GM12878 (cell line): ENCODE measurements at regions not wholly inside any gene's neighbourhood (a gene's known extent, or its start where the extent isn't known, plus 50 kb on each side); places are given as distances from the start of the nearest gene placed in this dataset.

Experiments used
- ATAC-seq: fragments of 200-7000 bp; cut with Tn5 transposase; 3 replicates; pipeline ENCODE4 v1.9.1; 2020; ENCODE audit warnings: mild to moderate bottlenecking, moderate library complexity
- BruUV-seq: library from RNA; stranded (reverse); fragments of 400-500 nt; replicated peaks from 2 replicates; lab custom pipeline; 2021; lab: Mats Ljungman, UMichigan
- CTCF ChIA-PET: fragments of 300-600 bp; sonication (Branson Sonifier 250); formaldehyde crosslinking; extraction: SDS; loops from one replicate; lab custom pipeline; 2021; ENCODE audit warnings: inconsistent platforms; lab: Yijun Ruan, JAX
- POLR2A ChIA-PET: fragments of 350-600 bp; formaldehyde crosslinking; extraction: SDS; loops from one replicate; lab custom pipeline; 2021; ENCODE audit warnings: inconsistent platforms; lab: Charles Lee
- RAD21 ChIA-PET: fragments of 300-600 bp; sonication (Branson Sonifier 250); formaldehyde crosslinking; loops from one replicate; lab custom pipeline; 2023; ENCODE audit warnings: antibody characterized with exemption; ENCODE audit not compliant: unreplicated experiment; lab: Charles Lee
- SMC1A ChIA-PET: fragments of 300-600 bp; sonication (Branson Sonifier 250); formaldehyde crosslinking; loops from one replicate; lab custom pipeline; 2023; ENCODE audit not compliant: unreplicated experiment, uncharacterized antibody; lab: Charles Lee
- DNase-seq: peaks from one replicate; pipeline ENCODE4 v3.0.0-alpha.2; 2011; ENCODE audit warnings: low read depth, low spot score
- FAIRE-seq: peaks from 3 replicates; lab custom pipeline; 2011; peaks lifted over from hg19 to GRCh38; lab: Jason Lieb, UNC
- H2AFZ ChIP-seq: 2 replicates; pipeline ENCODE4 v1.6.0; 2011; ENCODE audit warnings: low read depth, low read length, control low read depth; ENCODE audit not compliant: control insufficient read depth
- H3K27ac ChIP-seq: 2 replicates; pipeline ENCODE4 v1.5.1; 2011; ENCODE audit warnings: control low read depth; ENCODE audit not compliant: control insufficient read depth, insufficient read depth
- H3K27me3 ChIP-seq, 2 experiments: replicated peaks in 1 of 2; 2 replicates each; pipeline versions ENCODE4 v1.6.0 to v1.6.1; 2011; ENCODE audit warnings: low read length in 1 of 2; ENCODE audit not compliant: control insufficient read depth in 2 of 2, insufficient read depth in 2 of 2
- H3K36me3 ChIP-seq, 2 experiments: 2 replicates each; pipeline ENCODE4 v1.5.1; 2011; ENCODE audit warnings: low read length in 1 of 2; ENCODE audit not compliant: control insufficient read depth in 2 of 2, insufficient read depth in 2 of 2
- H3K4me1 ChIP-seq: 2 replicates; pipeline ENCODE4 v1.6.1; 2011; ENCODE audit warnings: mild to moderate bottlenecking, low read length, moderate library complexity, mixed read lengths; ENCODE audit not compliant: control insufficient read depth, insufficient read depth
- H3K4me2 ChIP-seq: 2 replicates; pipeline ENCODE4 v1.6.0; 2011; ENCODE audit warnings: control low read depth; ENCODE audit not compliant: control insufficient read depth, insufficient read depth
- H3K4me3 ChIP-seq: fragments of 200-600 bp; sonication (generic); 2 replicates; pipeline ENCODE4 v1.5.1; 2016
- H3K79me2 ChIP-seq: 2 replicates; pipeline ENCODE4 v1.6.0; 2011; ENCODE audit warnings: low read length; ENCODE audit not compliant: control insufficient read depth, insufficient read depth
- H3K9ac ChIP-seq: 2 replicates; pipeline ENCODE4 v1.8.0; 2011; ENCODE audit warnings: low read length, control low read depth, mixed read lengths; ENCODE audit not compliant: control insufficient read depth, insufficient read depth
- H3K9me3 ChIP-seq: replicated peaks from 3 replicates; pipeline ENCODE4 v1.5.1; 2011; ENCODE audit warnings: mild to moderate bottlenecking, low read length; ENCODE audit not compliant: control insufficient read depth, insufficient read depth
- H4K20me1 ChIP-seq: 2 replicates; pipeline ENCODE4 v1.6.0; 2011; ENCODE audit not compliant: control insufficient read depth, insufficient read depth
- ATF7 ChIP-seq: fragments of 450-650 bp; IDR thresholded peaks from 2 replicates; pipeline ENCODE4 v1.6.1; 2016; ENCODE audit warnings: low read depth, mild to moderate bottlenecking
- BCL3 ChIP-seq: IDR thresholded peaks from 2 replicates; pipeline ENCODE4 v1.6.1; 2011; ENCODE audit warnings: borderline replicate concordance, low read depth, mild to moderate bottlenecking, moderate library complexity, low read length; ENCODE audit not compliant: insufficient read depth, poor library complexity, severe bottlenecking
- BMI1 ChIP-seq: fragments of 450-650 bp; IDR thresholded peaks from 2 replicates; pipeline ENCODE4 v1.6.1; 2016; ENCODE audit warnings: mild to moderate bottlenecking, moderate library complexity, borderline replicate concordance
- CBFB ChIP-seq: IDR thresholded peaks from 2 replicates; pipeline ENCODE4 v1.6.1; 2016; ENCODE audit warnings: antibody characterized with exemption, low read depth
- E2F4 ChIP-seq: IDR thresholded peaks from 2 replicates; pipeline ENCODE4 v1.6.1; 2012; ENCODE audit warnings: low read depth, low read length, improper control_type of control experiment
- FOXM1 ChIP-seq: IDR thresholded peaks from 2 replicates; pipeline ENCODE4 v1.6.1; 2012; ENCODE audit warnings: low read depth, mild to moderate bottlenecking, inconsistent platforms, low read length, moderate library complexity
- HCFC1 ChIP-seq: fragments of 150-350 bp; IDR thresholded peaks from 2 replicates; pipeline ENCODE4 v1.6.1; 2014; ENCODE audit warnings: low read length
- MLLT1 ChIP-seq: fragments of 450-650 bp; IDR thresholded peaks from 2 replicates; pipeline ENCODE4 v1.6.1; 2016; ENCODE audit warnings: mild to moderate bottlenecking
- NFIC ChIP-seq: IDR thresholded peaks from 2 replicates; pipeline ENCODE4 v1.6.1; 2012; ENCODE audit warnings: low read depth, mild to moderate bottlenecking, inconsistent platforms, low read length, moderate library complexity
- POU2F2 ChIP-seq: IDR thresholded peaks from 3 replicates; pipeline ENCODE4 v1.6.1; 2011; ENCODE audit warnings: low read depth, mild to moderate bottlenecking, low read length, borderline replicate concordance
- RAD21 ChIP-seq: IDR thresholded peaks from 2 replicates; pipeline ENCODE4 v1.6.1; 2011; ENCODE audit warnings: mild to moderate bottlenecking, low read depth, low read length, moderate library complexity; ENCODE audit not compliant: insufficient read depth
- RELB ChIP-seq: fragments of 450-650 bp; IDR thresholded peaks from 2 replicates; pipeline ENCODE4 v1.6.1; 2017; ENCODE audit warnings: low read depth, mild to moderate bottlenecking, moderate library complexity
- SIX5 ChIP-seq: IDR thresholded peaks from 2 replicates; pipeline ENCODE4 v1.6.1; 2011; ENCODE audit warnings: mild to moderate bottlenecking, low read depth, low read length, moderate library complexity; ENCODE audit not compliant: severe bottlenecking
- SMARCA5 ChIP-seq: fragments of 450-650 bp; IDR thresholded peaks from 2 replicates; pipeline ENCODE4 v1.6.1; 2017; ENCODE audit warnings: mild to moderate bottlenecking
- USF1 ChIP-seq: IDR thresholded peaks from 2 replicates; pipeline ENCODE4 v1.6.1; 2011; ENCODE audit warnings: borderline replicate concordance, low read depth, mild to moderate bottlenecking, moderate library complexity, mixed read lengths, low read length; ENCODE audit not compliant: insufficient read depth; ENCODE audit errors: extremely low read length
- ZNF217 ChIP-seq: fragments of 450-650 bp; IDR thresholded peaks from 2 replicates; pipeline ENCODE4 v1.6.1; 2017; ENCODE audit warnings: antibody characterized with exemption, mild to moderate bottlenecking
- WGBS: methylation state at CpG from one replicate; pipeline ENCODE4 v1.1.6; 2016; ENCODE audit warnings: low lambda C conversion rate; ENCODE audit not compliant: insufficient replicate concordance, insufficient coverage; ENCODE audit errors: missing lambda C conversion rate; 5-methylcytosine and 5-hydroxymethylcytosine counted together
- in situ Hi-C: fragments of 300-500 bp; cut with MboI; formaldehyde crosslinking; loops from 9 replicates; pipeline ENCODE4 v1.14.3; 2018; ENCODE audit warnings: mixed read lengths
- intact Hi-C: fragments of 100-400 bp; cut with micrococcal nuclease; formaldehyde crosslinking; loops from one replicate; pipeline ENCODE4 v1.14.2; 2022; ENCODE audit not compliant: unreplicated experiment

- TF ChIP-seq ZNF217: no peak
- no peak for TF ChIP-seq HCFC1
- TF ChIP-seq MLLT1: no peak
- no peak for TF ChIP-seq BMI1
- TF ChIP-seq NFIC: no peak
- TF ChIP-seq CBFB: no peak
- no peak for TF ChIP-seq SIX5
- TF ChIP-seq SMARCA5: no peak
- TF ChIP-seq BCL3: no peak
- no peak for TF ChIP-seq RAD21
- TF ChIP-seq RELB: no peak
- TF ChIP-seq FOXM1: no peak
- no peak for TF ChIP-seq USF1
- no peak for TF ChIP-seq E2F4
- TF ChIP-seq POU2F2: no peak
- no peak for TF ChIP-seq ATF7
- H3K4me3 ChIP-seq: no peak overlapping the region
- H3K36me3 ChIP-seq: no peaks in the 10 kb centered on the region
- BruUV-seq: no TSS peak
- no peaks in the 10 kb centered on the region for H3K79me2 ChIP-seq
- in situ Hi-C loops (no loop called here), intact Hi-C loops (no loop called here)
- ChIA-PET RAD21 (no interaction called here), CTCF (no interaction called here), SMC1A (no interaction called here), POLR2A (no interaction called here)
- H3K9me3 ChIP-seq: no peaks in the 10 kb centered on the region
- H2AFZ ChIP-seq: no peak overlapping the region
- DNase-seq: no peak
- FAIRE-seq: no peak
- 0% methylated on average over 2 of the region's 2 CpGs for WGBS
- no peak overlapping the region for H3K9ac ChIP-seq
- no peak for ATAC-seq
- no peak overlapping the region for H3K27ac ChIP-seq
- H4K20me1 ChIP-seq: no peaks in the 10 kb centered on the region
- no peaks in the 10 kb centered on the region for H3K4me1 ChIP-seq
- H3K4me2 ChIP-seq: no peak overlapping the region
- no peaks in the 10 kb centered on the region for H3K27me3 ChIP-seq
Measured at GRCh38 chr3:166433060-166433459, 595.8 kb upstream of the BCHE start.
